Immature natural killer cell (primary cell): ENCODE measurements at regions not wholly inside any gene's neighbourhood (a gene's known extent, or its start where the extent isn't known, plus 50 kb on each side); places are given as distances from the start of the nearest gene placed in this dataset.

Source experiments
- DNase-seq, 3 donors: peaks; one replicate each; pipeline ENCODE4 v3.0.0; 2022; ENCODE audit warnings: mixed read lengths in 1 of 3
- H3K27ac Mint-ChIP-seq, 6 donors: one replicate each; pipeline ENCODE4 v1.8.0; 2020; ENCODE audit warnings: mixed read lengths in 6 of 6, mild to moderate bottlenecking in 5 of 6, inconsistent platforms in 4 of 6, moderate library complexity in 3 of 6
- H3K27me3 Mint-ChIP-seq, 3 donors: one replicate each; pipeline ENCODE4 v1.8.0; 2020 to 2021; ENCODE audit warnings: low read depth in 3 of 3, mild to moderate bottlenecking in 3 of 3, mixed read lengths in 3 of 3, moderate library complexity in 3 of 3, inconsistent platforms in 1 of 3
- H3K36me3 Mint-ChIP-seq, 3 donors: one replicate each; pipeline ENCODE4 v1.8.0; 2020; ENCODE audit warnings: mixed read lengths in 3 of 3, inconsistent platforms in 2 of 3, mild to moderate bottlenecking in 2 of 3
- H3K4me1 Mint-ChIP-seq, 2 donors: one replicate each; pipeline ENCODE4 v1.8.0; 2020; ENCODE audit warnings: inconsistent platforms in 2 of 2, mild to moderate bottlenecking in 2 of 2, mixed read lengths in 2 of 2, moderate library complexity in 1 of 2
- H3K4me3 Mint-ChIP-seq, 5 donors: one replicate each; pipeline ENCODE4 v1.8.0; 2020; ENCODE audit warnings: mild to moderate bottlenecking in 5 of 5, mixed read lengths in 5 of 5, inconsistent platforms in 3 of 5, moderate library complexity in 3 of 5
- H3K9me3 Mint-ChIP-seq, 6 donors: one replicate each; pipeline ENCODE4 v1.8.0; 2020; ENCODE audit warnings: mild to moderate bottlenecking in 6 of 6, mixed read lengths in 6 of 6, inconsistent platforms in 4 of 6, moderate library complexity in 3 of 6

DNA sequence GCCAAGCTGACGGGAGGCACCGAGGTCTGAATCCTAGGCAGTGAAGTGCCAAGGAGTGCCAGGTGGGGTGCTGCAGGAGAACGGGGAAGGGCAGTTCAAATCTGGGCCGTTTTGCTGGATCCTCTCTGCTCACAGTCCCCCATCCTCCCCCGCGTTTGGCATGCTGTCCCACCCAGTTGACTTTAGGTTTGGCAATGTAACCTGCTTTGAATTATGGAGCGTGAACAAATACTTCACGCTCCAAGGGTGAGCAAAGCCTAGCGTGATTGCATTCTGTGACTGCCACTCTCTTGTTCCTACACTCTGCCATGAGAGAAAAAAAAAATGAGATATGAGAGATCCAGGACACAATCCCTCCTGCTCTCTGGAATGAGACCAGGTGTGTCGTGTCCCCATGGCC is 381.9 kb downstream of the ZNF516 start:
- Mint-ChIP-seq H3K36me3 (no peaks in the 10 kb centered on the region), H3K4me3 (no peak overlapping the region), H3K9me3 (peaks cover 0 to 5% (median 0%) of the 10 kb centered on the region in 6 donors), H3K27me3 (peaks cover 0 to 5% (median 0%) of the 10 kb centered on the region in 3 donors), H3K27ac (no peak overlapping the region), H3K4me1 (no peaks in the 10 kb centered on the region)
- DNase-seq: no peak

DNA sequence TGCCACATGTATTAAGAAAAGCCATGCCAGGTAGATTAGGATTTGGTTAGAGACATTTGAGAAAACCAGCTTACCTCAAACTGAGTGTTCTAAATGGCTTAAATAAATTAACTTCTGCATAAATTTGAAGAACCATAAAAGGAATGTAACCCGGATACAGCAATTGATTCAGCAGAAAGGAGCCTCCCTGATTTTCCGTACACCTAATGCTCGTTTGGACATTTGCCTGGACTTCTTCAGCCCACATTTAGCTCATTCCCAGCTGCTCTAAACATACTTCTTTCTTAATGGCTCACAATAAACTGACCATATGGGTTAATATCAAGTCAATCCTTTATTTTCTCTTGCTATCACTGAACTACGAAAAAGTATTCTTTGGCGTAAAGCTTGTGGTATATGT is 392.4 kb downstream of the ZNF516 start:
- H3K27ac Mint-ChIP-seq: no peak overlapping the region
- no peaks in the 10 kb centered on the region for H3K4me1 Mint-ChIP-seq
- no peaks in the 10 kb centered on the region for H3K36me3 Mint-ChIP-seq
- H3K9me3 Mint-ChIP-seq: peaks cover 0 to 16% (median 4%) of the 10 kb centered on the region in 6 donors
- H3K4me3 Mint-ChIP-seq: no peak overlapping the region
- peaks cover 0 to 6% (median 0%) of the 10 kb centered on the region in 3 donors for H3K27me3 Mint-ChIP-seq
- no peak for DNase-seq

DNA sequence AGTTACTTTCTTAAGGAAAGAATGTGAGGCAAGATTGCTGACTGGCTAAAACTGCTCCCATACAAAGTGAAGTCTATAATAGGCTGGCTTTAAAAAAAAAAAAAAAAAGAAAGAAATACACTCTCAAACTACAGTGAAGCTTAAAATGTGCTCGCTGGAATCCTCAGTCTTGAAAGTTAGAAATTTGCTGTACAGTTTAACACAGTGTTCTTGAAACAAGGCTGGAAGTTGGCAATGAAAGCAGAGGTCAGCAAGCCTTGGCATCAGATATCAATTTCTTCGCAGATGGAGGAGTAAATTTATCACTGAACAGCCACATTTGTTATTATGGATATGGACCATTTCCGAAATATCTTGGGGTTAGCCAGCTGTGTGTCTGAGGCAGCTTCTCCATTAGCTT is 392.9 kb downstream of the ZNF516 start:
- no peak for DNase-seq
- Mint-ChIP-seq H3K27me3 (peaks cover 0 to 6% (median 0%) of the 10 kb centered on the region in 3 donors), H3K27ac (no peak overlapping the region), H3K4me1 (no peaks in the 10 kb centered on the region), H3K4me3 (no peak overlapping the region), H3K9me3 (peaks cover 0 to 16% (median 4%) of the 10 kb centered on the region in 6 donors), H3K36me3 (no peaks in the 10 kb centered on the region)

DNA sequence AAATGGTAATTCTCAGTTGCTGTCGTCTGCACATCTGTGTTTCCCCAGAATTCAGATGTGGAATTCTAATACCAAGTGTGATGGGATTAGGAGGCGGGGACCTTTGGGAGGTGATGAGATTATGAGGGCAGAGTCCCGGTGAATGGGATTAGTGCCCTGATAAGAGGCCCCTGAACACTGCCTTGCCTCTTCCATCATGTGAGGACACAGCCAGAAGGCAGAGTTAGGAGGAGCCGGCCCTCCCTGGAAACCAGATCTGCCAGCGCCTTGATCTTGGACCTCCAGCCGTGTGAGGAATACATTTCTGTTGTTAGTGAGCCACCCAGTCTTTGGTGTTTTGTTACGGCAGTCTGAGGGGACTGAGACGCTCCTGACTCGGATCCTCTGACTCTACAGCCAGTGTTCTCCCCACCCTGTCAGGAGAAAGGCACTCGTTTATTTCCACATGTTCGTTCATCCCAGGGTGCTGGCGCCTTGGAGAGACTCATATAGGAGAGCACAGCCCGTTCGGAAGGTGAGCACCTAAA is 395.0 kb downstream of the ZNF516 start:
- H3K27ac Mint-ChIP-seq: no peak overlapping the region
- no peaks in the 10 kb centered on the region for H3K36me3 Mint-ChIP-seq
- H3K9me3 Mint-ChIP-seq: peaks cover 0 to 16% (median 4%) of the 10 kb centered on the region in 6 donors
- no peak for DNase-seq
- no peak overlapping the region for H3K4me3 Mint-ChIP-seq
- no peaks in the 10 kb centered on the region for H3K4me1 Mint-ChIP-seq
- H3K27me3 Mint-ChIP-seq: peaks cover 0 to 4% (median 0%) of the 10 kb centered on the region in 3 donors

DNA sequence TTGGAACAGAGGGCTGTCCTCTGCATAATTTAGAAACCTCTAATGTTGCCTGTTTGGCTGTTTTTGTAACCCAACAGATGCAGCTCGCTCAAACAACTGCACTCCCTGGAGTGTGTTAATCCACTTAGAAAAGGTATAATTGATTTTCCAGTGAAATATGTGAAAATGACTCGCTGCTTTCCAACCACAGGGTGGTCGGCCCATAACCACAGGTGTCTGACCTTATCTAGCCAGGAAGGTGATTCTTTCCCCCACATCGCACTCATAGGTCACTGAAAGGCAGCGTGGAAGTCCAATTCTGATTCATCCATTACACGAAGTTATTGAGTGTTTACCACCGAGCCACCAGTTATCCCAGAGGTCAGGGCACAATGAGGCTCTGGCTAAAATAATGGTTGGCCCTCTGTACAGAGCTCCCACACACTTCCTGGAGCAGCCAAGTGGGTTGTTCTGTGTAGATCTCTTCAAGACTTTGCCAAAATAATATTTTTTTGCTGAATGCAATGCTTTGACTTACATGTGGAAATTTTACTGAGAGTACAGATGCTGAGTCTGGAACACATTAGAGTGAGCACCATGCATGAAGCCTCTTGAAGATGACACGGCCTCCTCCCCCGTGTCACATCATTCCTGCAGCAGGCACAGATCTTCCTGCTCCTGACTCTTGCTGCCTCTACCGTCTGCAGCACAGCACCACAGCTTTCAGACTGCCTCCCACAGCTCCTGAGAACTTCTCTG is 396.2 kb downstream of the ZNF516 start:
- Mint-ChIP-seq H3K27ac (no peak overlapping the region), H3K9me3 (peaks cover 0 to 6% (median under 1%) of the 10 kb centered on the region in 6 donors), H3K27me3 (peaks cover 0 to 4% (median 0%) of the 10 kb centered on the region in 3 donors), H3K4me3 (no peak overlapping the region), H3K36me3 (no peaks in the 10 kb centered on the region), H3K4me1 (no peaks in the 10 kb centered on the region)
- no peak for DNase-seq

DNA sequence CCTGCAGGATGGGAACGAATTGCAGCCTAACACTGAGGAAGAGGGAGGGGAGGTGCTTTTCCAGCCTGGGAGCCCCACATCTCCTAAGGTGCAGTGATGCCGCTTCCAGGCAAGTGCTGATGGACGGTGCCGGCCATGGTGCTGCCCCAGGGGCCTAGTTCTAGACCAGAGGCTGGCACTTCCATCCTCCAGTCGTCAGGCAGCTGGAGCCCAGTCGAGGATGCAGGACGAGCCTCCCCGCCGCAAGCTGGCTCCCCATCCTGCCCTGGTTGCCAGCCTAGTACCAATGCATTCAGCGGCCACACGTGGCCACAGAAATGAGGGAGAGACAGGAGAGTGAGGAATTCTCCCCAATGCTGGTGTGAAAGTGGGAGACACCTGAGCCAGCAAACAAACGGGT is 413.5 kb downstream of the ZNF516 start:
- Mint-ChIP-seq H3K36me3 (no peaks in the 10 kb centered on the region), H3K4me3 (no peak overlapping the region), H3K27me3 (peaks cover 0 to 6% (median 2%) of the 10 kb centered on the region in 3 donors), H3K27ac (no peak overlapping the region), H3K9me3 (peaks cover 0 to 1% (median 0%) of the 10 kb centered on the region in 6 donors), H3K4me1 (no peaks in the 10 kb centered on the region)
- DNase-seq: no peak

DNA sequence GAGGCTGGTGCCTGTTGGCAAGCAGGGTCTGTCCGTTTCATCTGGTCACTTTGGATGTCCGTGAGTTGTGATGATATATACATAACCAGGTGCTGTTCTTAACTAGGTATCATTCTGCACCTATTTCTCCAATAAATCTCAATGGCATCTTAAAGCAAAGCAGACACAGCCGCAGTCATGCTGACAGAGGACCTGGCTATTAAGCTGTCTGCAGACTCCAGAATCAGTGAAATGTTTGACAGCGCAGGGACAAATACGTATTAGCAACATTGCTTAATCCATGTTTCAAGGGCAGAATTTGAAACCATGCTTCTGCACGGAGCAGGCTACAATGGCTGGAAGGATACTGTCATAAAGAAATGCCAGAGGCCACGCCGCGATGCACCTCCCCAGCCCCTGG is 414.6 kb downstream of the ZNF516 start:
- no peak overlapping the region for H3K27ac Mint-ChIP-seq
- no peaks in the 10 kb centered on the region for H3K4me1 Mint-ChIP-seq
- H3K4me3 Mint-ChIP-seq: no peak overlapping the region
- no peak for DNase-seq
- H3K9me3 Mint-ChIP-seq: peaks cover 0 to 3% (median 0%) of the 10 kb centered on the region in 6 donors
- H3K36me3 Mint-ChIP-seq: no peaks in the 10 kb centered on the region
- peaks cover 0 to 6% (median under 1%) of the 10 kb centered on the region in 3 donors for H3K27me3 Mint-ChIP-seq

DNA sequence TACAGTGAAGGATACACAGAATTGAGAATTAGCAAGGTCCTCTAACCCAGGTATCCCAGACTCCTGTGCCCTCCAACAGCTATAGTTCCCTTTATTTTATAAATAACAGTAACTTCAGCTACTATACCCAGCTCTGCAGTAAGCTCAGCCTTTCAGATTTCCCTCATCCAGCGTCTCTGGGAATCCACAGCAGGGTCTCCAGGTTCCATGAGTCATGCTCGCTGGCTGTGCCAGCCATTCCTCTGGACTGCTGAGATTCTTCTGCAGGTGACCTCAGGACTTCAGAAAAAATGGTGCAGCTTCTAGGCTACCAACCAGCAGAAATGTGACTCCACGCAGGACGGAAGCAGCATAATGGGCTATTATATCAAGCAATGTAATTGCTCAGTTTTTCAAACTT is 419.3 kb downstream of the ZNF516 start:
- no peak overlapping the region for H3K4me3 Mint-ChIP-seq
- no peak for DNase-seq
- H3K27ac Mint-ChIP-seq: no peak overlapping the region
- no peaks in the 10 kb centered on the region for H3K36me3 Mint-ChIP-seq
- H3K9me3 Mint-ChIP-seq: peaks cover 0 to 7% (median 3%) of the 10 kb centered on the region in 6 donors
- no peaks in the 10 kb centered on the region for H3K4me1 Mint-ChIP-seq
- H3K27me3 Mint-ChIP-seq: peaks cover 0 to 6% (median 3%) of the 10 kb centered on the region in 3 donors

DNA sequence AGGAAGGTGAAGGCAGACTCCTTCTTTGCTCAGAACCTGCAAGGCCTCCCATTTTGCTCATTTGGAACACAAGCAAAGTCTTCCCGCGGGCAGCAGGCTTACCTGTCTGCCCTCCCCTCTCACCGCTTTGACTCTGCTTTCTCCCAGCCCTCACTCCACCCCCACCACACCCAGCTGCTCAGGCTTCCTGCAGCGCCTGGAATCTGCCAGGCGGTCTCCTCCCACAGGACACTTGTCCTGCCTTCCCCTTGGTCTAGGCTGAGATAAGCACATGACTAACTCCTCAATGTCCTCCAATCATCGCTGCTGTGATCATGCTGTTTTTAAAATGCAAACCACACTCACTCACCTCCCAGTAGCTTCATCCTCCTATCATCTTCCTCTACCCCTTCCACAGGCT is 430.0 kb downstream of the ZNF516 start:
- H3K27me3 Mint-ChIP-seq: peaks cover 0 to 4% (median 1%) of the 10 kb centered on the region in 3 donors
- DNase-seq: no peak
- H3K9me3 Mint-ChIP-seq: no peaks in the 10 kb centered on the region
- no peak overlapping the region for H3K4me3 Mint-ChIP-seq
- H3K36me3 Mint-ChIP-seq: no peaks in the 10 kb centered on the region
- H3K4me1 Mint-ChIP-seq: no peaks in the 10 kb centered on the region
- H3K27ac Mint-ChIP-seq: no peak overlapping the region

DNA sequence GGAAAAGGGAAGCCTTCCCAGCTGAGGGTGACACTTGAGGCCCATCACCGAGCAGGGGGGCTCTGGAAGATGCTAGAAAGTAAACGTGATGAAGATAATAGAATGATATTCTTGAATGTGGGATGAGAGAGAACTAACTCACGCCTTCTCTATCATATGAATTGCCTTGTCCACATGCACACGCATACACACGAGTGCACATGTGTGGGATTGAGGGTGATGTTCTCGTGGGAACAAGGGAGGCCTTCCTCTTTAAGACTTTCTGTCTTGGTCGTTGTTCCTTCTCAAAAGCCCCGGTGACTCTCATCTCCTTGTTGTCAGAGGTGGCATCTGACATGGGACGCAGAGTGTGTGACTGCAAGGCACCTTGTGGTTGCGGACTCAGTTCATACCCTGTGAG is 436.9 kb downstream of the ZNF516 start:
- no peaks in the 10 kb centered on the region for H3K4me1 Mint-ChIP-seq
- no peak for DNase-seq
- no peaks in the 10 kb centered on the region for H3K9me3 Mint-ChIP-seq
- no peaks in the 10 kb centered on the region for H3K36me3 Mint-ChIP-seq
- H3K4me3 Mint-ChIP-seq: no peak overlapping the region
- H3K27ac Mint-ChIP-seq: no peak overlapping the region
- peaks cover 0 to 6% (median 3%) of the 10 kb centered on the region in 3 donors for H3K27me3 Mint-ChIP-seq

DNA sequence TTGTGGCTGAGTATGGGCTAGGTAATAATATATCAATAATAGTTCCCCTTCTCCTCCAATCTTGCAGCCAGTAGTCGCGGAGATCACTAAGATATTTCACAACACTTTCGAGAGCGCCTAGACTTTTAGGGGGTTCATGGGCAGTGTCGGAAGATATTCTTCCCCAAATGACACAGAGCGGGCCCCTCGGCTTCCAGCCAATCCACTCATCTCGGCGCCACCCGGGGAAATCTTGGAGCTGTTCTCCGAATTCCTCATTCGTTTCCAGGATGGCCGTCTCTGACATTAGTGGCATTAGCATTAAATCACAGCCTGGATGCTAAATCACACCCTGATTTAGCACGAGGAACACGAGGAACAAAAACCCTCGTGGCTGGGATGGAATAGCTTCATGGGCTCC is 437.7 kb downstream of the ZNF516 start:
- Mint-ChIP-seq H3K27ac (no peak overlapping the region), H3K4me1 (no peaks in the 10 kb centered on the region), H3K27me3 (peaks cover 0 to 7% (median 3%) of the 10 kb centered on the region in 3 donors), H3K36me3 (no peaks in the 10 kb centered on the region), H3K9me3 (no peaks in the 10 kb centered on the region), H3K4me3 (no peak overlapping the region)
- no peak for DNase-seq

DNA sequence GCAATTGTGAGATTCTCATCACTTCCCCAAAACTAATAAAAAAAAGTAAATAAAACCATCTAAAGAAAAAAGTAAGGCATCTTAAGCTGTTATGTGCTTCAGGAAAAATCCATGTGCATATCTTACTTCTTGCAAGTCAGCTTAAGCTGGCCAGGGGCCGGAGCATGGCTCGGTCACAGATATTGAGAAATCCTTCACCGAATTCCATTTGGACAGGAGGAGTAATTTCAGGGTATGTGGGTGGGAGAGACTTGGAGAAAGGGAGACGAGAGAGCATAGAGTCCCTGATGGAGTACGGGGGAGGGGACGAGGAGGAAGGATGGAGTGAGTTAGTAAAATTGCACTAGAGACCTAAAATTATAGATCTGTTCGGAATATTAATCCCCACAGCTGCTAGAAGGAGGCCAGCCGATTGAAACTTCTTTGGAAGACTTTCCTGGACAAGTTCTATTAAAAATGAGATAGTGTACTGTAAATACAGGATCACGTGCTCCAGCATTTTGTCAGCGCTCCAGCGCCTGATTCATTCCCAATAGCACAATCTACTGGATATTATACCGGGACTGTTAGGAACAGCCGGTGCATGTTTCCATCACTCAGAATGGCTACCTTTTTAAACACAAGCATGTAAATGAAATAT is 438.5 kb downstream of the ZNF516 start:
- H3K4me3 Mint-ChIP-seq: no peak overlapping the region
- DNase-seq: no peak
- H3K27me3 Mint-ChIP-seq: peaks cover 0 to 7% (median 3%) of the 10 kb centered on the region in 3 donors
- H3K4me1 Mint-ChIP-seq: no peaks in the 10 kb centered on the region
- no peaks in the 10 kb centered on the region for H3K36me3 Mint-ChIP-seq
- no peaks in the 10 kb centered on the region for H3K9me3 Mint-ChIP-seq
- H3K27ac Mint-ChIP-seq: no peak overlapping the region

DNA sequence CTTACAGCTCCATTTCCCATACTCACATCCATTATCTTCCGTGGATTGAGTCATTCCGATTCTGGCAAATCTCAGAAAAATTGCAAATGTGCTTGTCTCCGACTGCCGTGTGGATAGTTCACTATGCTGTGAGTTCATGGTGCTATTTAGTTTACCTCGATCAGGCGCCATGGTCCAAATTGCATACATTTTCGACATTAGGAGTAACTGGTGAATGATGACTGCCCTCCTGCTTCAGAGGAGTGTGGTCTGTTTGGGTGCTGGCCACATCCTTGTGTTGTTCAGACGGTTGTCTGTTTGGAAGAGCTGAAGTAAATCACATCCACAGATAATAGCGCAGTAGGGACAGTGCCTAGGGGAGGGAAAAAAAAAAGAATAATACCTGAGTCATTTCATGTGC is 439.5 kb downstream of the ZNF516 start:
- Mint-ChIP-seq H3K9me3 (no peaks in the 10 kb centered on the region), H3K27me3 (peaks cover 0 to 7% (median 2%) of the 10 kb centered on the region in 3 donors), H3K4me3 (no peak overlapping the region), H3K4me1 (no peaks in the 10 kb centered on the region), H3K27ac (no peak overlapping the region), H3K36me3 (no peaks in the 10 kb centered on the region)
- no peak for DNase-seq

DNA sequence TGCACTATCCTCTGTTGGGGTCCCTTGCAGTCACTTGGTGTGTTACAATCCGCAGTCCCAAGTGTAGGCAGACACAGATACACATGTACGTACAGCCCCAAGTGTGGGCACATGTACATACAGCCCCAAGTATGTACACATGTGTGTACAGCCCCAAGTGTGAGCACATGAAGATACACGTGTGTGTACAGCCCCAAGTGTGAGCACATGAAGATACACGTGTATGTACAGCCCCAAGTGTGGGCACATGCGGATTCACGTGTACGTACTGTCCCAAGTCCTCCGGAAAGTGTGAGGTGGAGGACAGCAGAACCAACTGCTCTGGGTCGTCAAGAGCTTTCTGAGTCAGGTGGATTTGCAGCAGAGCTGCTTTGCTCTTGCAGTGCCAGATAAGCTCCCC is 440.0 kb downstream of the ZNF516 start:
- Mint-ChIP-seq H3K36me3 (no peaks in the 10 kb centered on the region), H3K9me3 (no peaks in the 10 kb centered on the region), H3K4me1 (no peaks in the 10 kb centered on the region), H3K27ac (no peak overlapping the region), H3K4me3 (no peak overlapping the region), H3K27me3 (peaks cover 0 to 7% (median 2%) of the 10 kb centered on the region in 3 donors)
- no peak for DNase-seq
